Activated gamma-delta T cell (primary cell): ENCODE measurements at regions not wholly inside any gene's neighbourhood (a gene's known extent, or its start where the extent isn't known, plus 50 kb on each side); places are given as distances from the start of the nearest gene placed in this dataset.

Experiments
- DNase-seq: peaks from one replicate; lab custom pipeline; 2025; lab: John Stamatoyannopoulos, UW

- no peak for DNase-seq
These were observed 62.7 kb downstream of the NPTX2 start for GRCh38 chr7:98679741-98680140.

- DNase-seq: no peak
These were observed 64.4 kb downstream of the NPTX2 start for GRCh38 chr7:98681511-98681910.

- DNase-seq: no peak
These were observed 64.9 kb downstream of the NPTX2 start for GRCh38 chr7:98681951-98682350.

DNA sequence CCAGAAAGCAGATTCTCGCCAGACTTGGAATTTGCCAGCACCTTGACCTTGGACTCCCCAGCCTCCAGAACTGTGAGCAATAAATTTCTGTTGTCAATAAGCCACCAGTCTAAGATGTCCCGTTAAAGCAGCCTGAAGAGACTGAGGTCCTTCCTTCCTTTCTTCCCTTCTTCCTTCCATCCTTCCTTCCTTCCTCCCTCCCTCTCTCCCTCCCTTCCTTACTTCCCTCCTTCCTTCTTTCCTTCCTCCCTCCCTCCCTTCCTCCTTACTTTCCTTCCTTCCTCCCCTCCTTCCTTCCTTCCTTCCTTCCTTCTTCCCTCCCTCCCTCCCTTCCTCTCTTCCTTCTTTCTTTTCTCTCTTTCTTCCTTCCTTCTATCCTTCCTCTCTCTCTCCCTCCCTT, 66.4 kb downstream of the NPTX2 start:
- DNase-seq: no peak

DNA sequence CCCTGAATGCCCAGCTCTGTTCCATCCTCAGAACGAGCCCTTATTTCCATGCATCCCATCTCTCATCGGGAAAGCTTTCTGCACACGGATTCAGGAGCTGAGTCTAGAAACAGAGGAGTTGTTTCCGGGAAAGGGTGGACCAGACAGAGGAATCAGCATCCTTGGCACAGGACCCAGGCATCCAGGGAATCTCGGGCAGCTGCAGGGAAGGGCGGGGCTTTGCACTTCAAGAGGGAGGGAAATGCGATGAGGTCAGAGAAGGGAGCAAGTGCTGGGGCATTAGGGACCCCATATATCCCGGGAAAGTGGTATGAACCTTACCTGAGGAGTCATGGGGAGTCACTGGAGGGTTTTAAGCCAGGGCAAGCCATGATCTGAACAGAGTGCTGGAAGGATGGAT, 68.5 kb downstream of the NPTX2 start:
- DNase-seq: no peak

GRCh38 chr7:98686466-98687080, 69.5 kb downstream of the NPTX2 start:
- DNase-seq: no peak

DNA sequence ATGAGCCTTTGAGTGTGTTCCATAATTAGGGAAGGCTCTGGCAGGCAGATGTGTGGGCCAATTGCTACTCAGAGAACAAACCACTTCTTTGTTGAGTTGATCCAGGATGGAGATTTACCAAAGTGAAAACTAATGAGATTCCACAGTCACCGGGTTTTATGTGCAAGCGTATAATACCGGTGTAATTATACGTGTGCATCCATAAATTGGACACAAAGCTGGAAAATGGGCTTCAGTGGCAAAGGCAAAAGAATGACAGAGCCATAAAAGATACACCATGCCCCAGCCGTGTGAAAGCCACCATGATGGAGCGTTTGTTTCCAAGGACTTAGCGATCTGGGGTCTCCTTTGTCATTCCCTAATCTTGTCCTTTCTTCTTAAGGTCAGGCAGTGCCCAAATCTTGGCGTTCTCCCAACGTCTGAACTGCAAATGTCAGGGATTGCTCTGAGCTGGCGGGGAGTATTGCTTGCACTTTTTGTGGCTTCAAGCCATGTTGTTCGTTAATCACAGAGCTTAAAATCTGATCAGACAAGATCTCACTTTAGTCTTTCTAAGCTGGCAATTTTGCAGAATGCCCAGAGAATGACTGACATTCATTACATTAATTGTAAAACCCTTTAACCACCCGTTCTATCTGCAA, 70.1 kb downstream of the NPTX2 start:
- no peak for DNase-seq

- no peak for DNase-seq
These were observed 74.5 kb downstream of the NPTX2 start for GRCh38 chr7:98691619-98692018.

GRCh38 chr7:98697083-98697482, 80.0 kb downstream of the NPTX2 start:
- DNase-seq: no peak

GRCh38 chr7:98697485-98698240, 80.6 kb downstream of the NPTX2 start:
- DNase-seq: no peak

GRCh38 chr7:98698976-98699375, 81.9 kb downstream of the NPTX2 start:
- no peak for DNase-seq

DNA sequence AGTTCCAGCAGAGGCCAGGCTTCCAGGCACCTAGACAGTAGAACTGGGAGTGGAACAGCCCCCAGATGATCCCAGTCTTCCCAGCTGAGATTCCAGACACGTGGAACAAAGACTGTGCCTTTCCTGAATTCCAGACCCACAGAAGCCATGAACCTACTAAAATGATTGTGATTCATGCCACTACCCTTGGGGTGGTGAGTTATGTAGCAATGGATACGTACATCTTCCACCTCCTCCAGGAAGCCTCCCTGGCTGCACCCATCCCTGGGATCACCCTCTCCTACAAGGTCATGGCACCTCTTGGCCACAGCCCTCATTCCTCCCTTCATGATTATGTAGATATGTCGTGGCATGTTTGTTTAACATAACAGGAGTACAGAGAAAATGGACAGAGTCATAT, 83.4 kb downstream of the NPTX2 start:
- no peak for DNase-seq

DNA sequence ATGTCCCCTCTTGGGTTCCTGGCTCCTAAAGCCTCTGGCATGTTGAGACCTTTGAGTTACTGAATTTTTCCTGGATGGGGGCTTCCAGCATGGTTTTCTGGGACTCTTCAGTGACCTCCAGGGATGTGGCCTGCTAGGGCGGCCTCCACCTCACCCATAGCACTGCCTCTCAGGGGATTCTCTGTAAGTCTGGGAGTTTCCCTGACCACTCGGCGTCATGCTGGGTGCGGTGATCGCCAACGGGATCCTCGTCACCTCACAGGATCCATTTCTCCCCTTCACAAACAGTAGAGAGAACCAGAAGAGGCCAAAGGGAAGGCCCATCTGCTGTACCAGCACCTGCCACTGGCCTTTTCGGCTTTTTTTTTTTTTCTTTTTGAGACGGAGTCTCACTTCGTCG, 84.3 kb downstream of the NPTX2 start:
- no peak for DNase-seq

DNA sequence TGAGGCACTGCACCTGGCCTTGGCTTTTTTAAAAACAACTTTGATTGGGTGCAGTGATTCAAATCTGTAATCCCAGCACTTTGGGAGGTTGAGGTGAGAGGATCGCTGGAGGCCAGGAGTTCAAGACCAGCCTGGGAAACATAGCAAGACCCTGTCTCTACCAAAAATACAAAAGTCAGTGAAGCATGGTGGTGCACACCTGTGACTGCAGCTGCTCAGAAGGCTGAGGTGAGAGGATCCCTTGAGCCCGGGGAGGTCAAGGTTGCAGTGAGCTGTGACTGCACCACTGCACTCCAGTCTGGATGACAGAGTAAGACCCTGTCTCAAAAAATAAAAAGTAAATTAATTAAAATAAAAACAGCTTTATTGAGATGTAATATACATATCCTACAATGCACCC, 84.9 kb downstream of the NPTX2 start:
- no peak for DNase-seq

DNA sequence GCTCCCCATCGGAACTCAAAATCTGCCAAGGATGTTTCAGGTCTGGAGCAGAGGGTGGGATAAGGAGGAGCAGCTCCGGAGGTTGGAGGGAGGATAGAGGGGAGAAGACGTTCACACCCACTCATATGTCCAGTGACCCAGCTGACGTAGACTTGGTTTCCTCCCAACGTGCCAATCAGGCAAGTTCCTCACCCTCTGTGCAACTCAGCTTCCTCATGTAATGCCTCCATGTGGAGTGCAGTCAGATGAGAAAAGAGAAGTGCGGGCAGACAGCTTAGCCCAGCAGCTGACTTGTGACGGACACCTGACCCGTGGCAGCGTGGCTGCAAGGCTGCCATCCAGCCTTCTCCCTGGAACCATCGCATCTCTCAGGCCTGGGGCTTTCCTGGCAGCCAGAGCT, 86.8 kb downstream of the NPTX2 start:
- DNase-seq: no peak

DNA sequence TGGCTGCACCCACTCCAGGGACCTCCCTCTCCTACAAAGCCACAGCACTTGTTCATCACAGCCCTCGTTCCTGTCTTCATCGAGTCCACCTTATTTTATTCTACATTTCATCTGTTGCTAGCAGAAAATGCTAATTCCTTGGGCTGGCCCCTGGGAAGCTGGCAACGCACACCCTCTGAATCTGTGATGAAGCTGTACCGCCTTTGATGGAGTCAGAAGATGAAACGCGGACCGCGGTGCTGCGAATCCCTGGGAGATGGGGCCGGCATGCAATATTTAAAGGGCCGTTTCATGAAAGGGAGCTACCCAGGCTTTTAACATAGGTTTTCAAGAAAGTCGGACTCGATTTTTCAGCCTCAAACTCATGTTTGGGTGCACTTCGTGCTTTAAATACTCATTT, 88.5 kb downstream of the NPTX2 start:
- DNase-seq: no peak

DNA sequence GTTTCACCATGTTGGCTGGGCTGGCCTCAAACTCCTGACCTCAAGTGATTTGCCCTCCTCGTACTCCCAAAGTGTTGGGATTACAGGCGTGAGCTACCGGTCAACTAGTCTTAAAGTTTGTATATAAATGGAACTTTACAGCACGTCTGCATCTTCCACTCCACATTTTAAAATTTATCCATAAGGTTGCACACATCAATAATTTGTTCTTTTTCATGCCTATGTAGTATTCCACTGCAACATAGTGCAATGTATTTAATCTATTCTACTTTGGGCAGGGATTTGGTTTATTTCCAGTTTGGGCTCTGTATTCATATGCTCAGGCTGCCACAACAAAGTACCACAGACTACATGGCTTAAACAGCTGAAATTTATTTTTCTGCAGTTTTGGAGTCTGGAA, 90.0 kb downstream of the NPTX2 start:
- DNase-seq: no peak

DNA sequence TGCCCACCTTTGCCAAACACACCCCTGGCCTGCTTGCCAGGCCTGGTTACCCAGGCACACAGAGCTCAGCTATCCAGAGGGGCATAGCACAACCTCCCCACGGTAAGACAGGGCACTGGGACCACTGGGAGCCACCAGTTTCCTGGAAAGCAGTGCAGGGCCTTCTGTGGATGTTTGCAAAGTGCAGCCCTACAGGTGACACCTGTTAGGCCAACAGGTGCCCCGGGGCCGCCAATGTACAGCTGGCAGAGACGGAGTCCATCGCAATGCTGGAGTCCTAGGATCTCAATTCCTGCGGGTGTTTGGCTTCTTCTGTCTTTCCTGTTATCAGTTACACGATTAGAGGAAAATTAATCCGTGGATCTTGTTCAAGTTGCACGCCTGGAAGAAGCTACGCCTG, 94.9 kb downstream of the NPTX2 start:
- DNase-seq: no peak

DNA sequence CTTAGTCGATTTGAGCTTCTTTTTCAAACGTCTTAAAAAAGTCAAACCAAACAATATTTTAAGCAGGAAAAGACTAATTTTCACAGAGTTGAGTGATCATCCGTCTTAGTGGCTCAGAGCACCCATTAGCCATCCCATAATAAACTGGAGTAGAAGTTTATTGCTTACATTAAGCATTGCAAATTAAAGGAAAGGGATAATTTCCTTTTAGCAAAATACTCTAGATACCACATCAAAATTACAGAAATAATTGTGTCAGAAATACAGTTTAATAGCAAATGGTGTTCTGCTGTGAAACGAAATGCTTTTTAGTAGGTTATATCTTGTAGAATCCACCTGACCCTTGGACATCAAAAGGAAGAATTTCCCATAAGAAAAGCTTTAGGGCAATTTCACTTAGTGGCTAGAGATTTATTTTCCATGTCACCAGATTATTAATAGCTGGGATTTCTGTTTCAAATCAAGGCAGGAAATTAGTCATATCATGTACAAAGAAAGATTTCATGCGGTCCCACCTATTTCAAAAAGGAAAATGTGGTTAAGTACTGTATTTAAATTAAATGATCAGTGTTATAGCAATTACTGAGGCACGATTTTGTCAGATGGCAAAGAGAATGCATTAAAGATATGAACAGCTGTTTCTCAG, 96.2 kb downstream of the NPTX2 start:
- DNase-seq: no peak

- DNase-seq: no peak
These were observed 102.3 kb downstream of the NPTX2 start for GRCh38 chr7:98719396-98719795.

GRCh38 chr7:98722402-98722801, 105.3 kb downstream of the NPTX2 start:
- no peak for DNase-seq

- no peak for DNase-seq
These were observed 107.5 kb downstream of the NPTX2 start for GRCh38 chr7:98724591-98724990.

DNA sequence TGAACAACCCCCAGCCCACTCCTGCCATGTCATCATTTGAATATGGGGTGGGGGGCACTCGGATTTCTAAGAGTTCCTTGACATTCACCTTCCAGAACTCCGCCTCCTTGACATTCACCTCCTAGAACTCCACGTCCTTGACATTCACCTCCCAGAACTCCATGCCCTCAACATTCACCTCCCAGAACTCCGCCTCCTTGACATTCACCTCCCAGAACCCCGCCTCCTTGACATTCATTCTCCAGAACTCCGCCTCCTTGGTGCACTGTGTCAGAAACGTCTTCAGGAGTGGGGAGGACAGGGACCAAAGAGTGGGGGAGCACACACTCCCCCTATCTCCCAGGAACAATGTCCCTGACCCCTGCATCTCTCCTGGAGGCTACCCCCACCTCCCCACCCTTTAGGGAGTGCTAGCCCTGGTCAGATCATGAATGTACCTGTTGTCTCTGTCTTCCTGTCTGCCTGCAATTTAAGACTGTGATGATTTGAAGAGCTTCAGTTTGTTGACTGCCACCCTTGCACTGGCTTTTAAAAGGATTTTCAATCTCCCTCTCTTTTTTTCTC, 110.1 kb downstream of the NPTX2 start:
- DNase-seq: no peak
